Astrocyte (in vitro differentiated cells and primary cell): ENCODE measurements at regions not wholly inside any gene's neighbourhood (a gene's known extent, or its start where the extent isn't known, plus 50 kb on each side); places are given as distances from the start of the nearest gene placed in this dataset.

Experiments
- EZH2 ChIP-seq: IDR thresholded peaks from 2 replicates; pipeline ENCODE4 v1.6.1; 2012; ENCODE audit warnings: mild to moderate bottlenecking, low read length, inconsistent platforms; ENCODE audit not compliant: insufficient read depth
- TF ChIP-seq, protein P1 (sequence below): IDR thresholded peaks from 2 replicates; pipeline ENCODE4 v1.5.1; 2011; ENCODE audit warnings: low read depth, mild to moderate bottlenecking, inconsistent platforms, low read length, moderate library complexity; ENCODE audit not compliant: insufficient read depth

GRCh38 chr11:116446048-116446941 is 326.5 kb downstream of the BUD13 start:
- TF ChIP-seq, protein P1, sequence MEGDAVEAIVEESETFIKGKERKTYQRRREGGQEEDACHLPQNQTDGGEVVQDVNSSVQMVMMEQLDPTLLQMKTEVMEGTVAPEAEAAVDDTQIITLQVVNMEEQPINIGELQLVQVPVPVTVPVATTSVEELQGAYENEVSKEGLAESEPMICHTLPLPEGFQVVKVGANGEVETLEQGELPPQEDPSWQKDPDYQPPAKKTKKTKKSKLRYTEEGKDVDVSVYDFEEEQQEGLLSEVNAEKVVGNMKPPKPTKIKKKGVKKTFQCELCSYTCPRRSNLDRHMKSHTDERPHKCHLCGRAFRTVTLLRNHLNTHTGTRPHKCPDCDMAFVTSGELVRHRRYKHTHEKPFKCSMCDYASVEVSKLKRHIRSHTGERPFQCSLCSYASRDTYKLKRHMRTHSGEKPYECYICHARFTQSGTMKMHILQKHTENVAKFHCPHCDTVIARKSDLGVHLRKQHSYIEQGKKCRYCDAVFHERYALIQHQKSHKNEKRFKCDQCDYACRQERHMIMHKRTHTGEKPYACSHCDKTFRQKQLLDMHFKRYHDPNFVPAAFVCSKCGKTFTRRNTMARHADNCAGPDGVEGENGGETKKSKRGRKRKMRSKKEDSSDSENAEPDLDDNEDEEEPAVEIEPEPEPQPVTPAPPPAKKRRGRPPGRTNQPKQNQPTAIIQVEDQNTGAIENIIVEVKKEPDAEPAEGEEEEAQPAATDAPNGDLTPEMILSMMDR = no peak
- TF ChIP-seq EZH2 = no peak
